ENCODE measurements at regions not wholly inside any gene's neighbourhood (a gene's known extent, or its start where the extent isn't known, plus 50 kb on each side); places are given as distances from the start of the nearest gene placed in this dataset.

GRCh38 chr2:12107939-12108338 lies 361.5 kb downstream of the LPIN1 start:
- H3K4me1 ChIP-seq, result no peaks in the 10 kb centered on the region
- no peak overlapping the region for H3K27ac ChIP-seq
- TF ChIP-seq CTCF (IDR thresholded peaks at IDR 0.05) (no peak), POLR2A (IDR thresholded peaks at IDR 0.05) (no peak)
- intact Hi-C loops (cut with DNase I), result no loop called here
- ATAC-seq (peak in 3 of 4 donors; percentile 41 to 83 (median 68)), DNase-seq (peak in 1 of 3 donors; percentile 20)
- H3K27me3 ChIP-seq, result no peaks in the 10 kb centered on the region
- H3K36me3 ChIP-seq, result no peaks in the 10 kb centered on the region
- H3K4me3 ChIP-seq, result no peak overlapping the region
- 32% methylated on average over 5 of the region's 5 CpGs for WGBS (ENCODE audit: insufficient coverage, low coverage, low lambda C conversion rate, missing lambda C conversion rate)
- no peaks in the 10 kb centered on the region for H3K9me3 ChIP-seq

DNA sequence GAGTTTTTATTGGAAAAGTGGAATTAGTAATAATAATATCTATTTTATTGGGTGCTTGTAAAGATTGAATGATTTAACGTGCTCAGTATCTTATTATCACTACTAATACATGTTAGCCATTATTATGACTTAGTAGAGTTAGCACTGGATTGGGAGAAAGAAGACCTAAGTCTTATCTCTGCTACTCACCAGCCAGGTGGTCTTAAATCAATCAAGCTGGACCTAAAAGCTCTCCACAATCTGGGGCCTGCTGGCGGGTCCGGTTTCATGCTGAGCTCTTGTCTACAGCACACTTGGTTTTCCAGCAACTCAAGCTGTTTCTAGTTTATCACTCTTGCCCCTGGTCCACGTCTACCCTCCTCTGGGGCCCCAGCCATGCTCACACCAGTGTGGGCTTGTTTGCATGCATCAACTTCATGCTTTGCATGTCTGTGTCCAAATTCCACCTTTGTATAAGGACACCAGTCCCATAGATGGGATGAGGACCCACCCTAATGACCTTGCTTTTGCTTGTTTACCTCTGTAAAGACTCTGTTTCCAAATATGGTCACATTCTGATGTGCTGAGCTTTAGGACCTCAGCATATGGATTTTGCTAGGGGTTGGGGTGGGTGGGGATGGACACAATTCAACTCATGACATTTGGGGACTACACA lies 363.1 kb downstream of the LPIN1 start:
- Histone ChIP-seq H3K27ac (no peak overlapping the region), H3K36me3 (no peaks in the 10 kb centered on the region), H3K27me3 (no peaks in the 10 kb centered on the region), H3K4me3 (no peak overlapping the region), H3K4me1 (no peaks in the 10 kb centered on the region), H3K9me3 (no peaks in the 10 kb centered on the region)
- DNase-seq (no peak), ATAC-seq (no peak)
- 69% methylated on average over 4 of the region's 4 CpGs for WGBS (ENCODE audit: insufficient coverage, low coverage, low lambda C conversion rate, missing lambda C conversion rate)
- TF ChIP-seq POLR2A (IDR thresholded peaks at IDR 0.05), result no peak
- TF ChIP-seq CTCF (IDR thresholded peaks at IDR 0.05), result no peak
- intact Hi-C loops (cut with DNase I), result no loop called here

GRCh38 chr2:12110074-12110473 lies 363.6 kb downstream of the LPIN1 start:
- H3K27ac ChIP-seq, result no peak overlapping the region
- 6% methylated on average over 4 of the region's 4 CpGs for WGBS (ENCODE audit: insufficient coverage, low coverage, low lambda C conversion rate, missing lambda C conversion rate)
- no peaks in the 10 kb centered on the region for H3K9me3 ChIP-seq
- H3K36me3 ChIP-seq, result no peaks in the 10 kb centered on the region
- H3K27me3 ChIP-seq, result no peaks in the 10 kb centered on the region
- TF ChIP-seq CTCF (IDR thresholded peaks at IDR 0.05) (no peak), POLR2A (IDR thresholded peaks at IDR 0.05) (no peak)
- no peak for ATAC-seq
- no peak overlapping the region for H3K4me3 ChIP-seq
- no peaks in the 10 kb centered on the region for H3K4me1 ChIP-seq
- DNase-seq, result no peak
- intact Hi-C loops (cut with DNase I), result no loop called here

DNA sequence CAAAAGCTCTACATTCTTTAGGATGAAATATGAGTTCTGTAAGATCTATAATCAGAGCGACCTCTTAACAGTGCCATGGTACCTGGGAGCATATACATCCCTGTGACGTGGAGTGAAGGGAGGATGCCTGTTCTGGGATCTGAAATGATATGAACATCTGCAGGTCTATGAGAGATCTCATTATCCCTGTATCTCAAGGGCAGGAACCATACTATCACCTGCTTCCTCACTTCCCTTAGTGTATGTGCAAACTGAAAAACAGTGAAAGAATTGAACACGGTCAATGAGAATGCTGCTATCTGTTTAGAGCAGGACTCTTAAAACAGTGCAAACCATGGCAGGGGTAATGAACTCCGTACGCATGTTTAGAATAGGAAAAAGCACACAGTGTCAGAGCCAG lies 364.0 kb downstream of the LPIN1 start:
- WGBS (ENCODE audit: insufficient coverage, low coverage, low lambda C conversion rate, missing lambda C conversion rate), result 65% methylated on average over 5 of the region's 5 CpGs
- Histone ChIP-seq H3K36me3 (no peaks in the 10 kb centered on the region), H3K4me3 (no peak overlapping the region), H3K9me3 (no peaks in the 10 kb centered on the region), H3K4me1 (no peaks in the 10 kb centered on the region), H3K27ac (no peak overlapping the region), H3K27me3 (no peaks in the 10 kb centered on the region)
- intact Hi-C loops (cut with DNase I), result no loop called here
- DNase-seq, result no peak
- no peak for ATAC-seq
- TF ChIP-seq CTCF (IDR thresholded peaks at IDR 0.05) (no peak), POLR2A (IDR thresholded peaks at IDR 0.05) (no peak)

DNA sequence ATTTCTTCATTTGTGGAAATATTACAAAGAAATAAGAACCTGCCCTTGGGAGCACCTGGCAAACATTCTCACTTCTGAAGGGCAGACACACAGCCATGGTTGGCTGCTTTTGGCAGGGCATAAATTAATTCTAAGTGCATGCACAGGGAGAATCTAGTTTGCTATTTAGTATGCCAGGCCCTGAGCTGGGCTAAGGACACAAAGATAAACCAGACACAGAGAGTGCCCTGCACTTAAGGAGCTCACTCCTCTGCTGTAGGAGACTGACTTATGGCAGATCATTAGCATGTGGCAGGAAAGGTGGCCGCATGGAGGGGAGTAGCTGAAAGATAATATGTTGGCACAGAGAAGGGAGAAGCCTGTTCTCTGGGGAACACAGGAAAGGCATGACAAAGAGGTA lies 367.0 kb downstream of the LPIN1 start:
- H3K4me3 ChIP-seq, result no peak overlapping the region
- intact Hi-C loops (cut with DNase I), result no loop called here
- WGBS (ENCODE audit: insufficient coverage, low coverage, low lambda C conversion rate, missing lambda C conversion rate), result 70% methylated on average over 1 of the region's 1 CpG
- DNase-seq (no peak), ATAC-seq (no peak)
- no peak overlapping the region for H3K27ac ChIP-seq
- no peaks in the 10 kb centered on the region for H3K4me1 ChIP-seq
- TF ChIP-seq POLR2A (IDR thresholded peaks at IDR 0.05) (no peak), CTCF (IDR thresholded peaks at IDR 0.05) (no peak)
- H3K36me3 ChIP-seq, result no peaks in the 10 kb centered on the region
- no peaks in the 10 kb centered on the region for H3K9me3 ChIP-seq
- no peaks in the 10 kb centered on the region for H3K27me3 ChIP-seq

Measured in right lobe of liver (tissue), 6 donors.